Osteocyte (in vitro differentiated cells): ENCODE measurements at regions not wholly inside any gene's neighbourhood (a gene's known extent, or its start where the extent isn't known, plus 50 kb on each side); places are given as distances from the start of the nearest gene placed in this dataset.

Source experiments
- DNase-seq: peaks from one replicate; pipeline ENCODE4 v3.0.0; 2021; ENCODE audit warnings: mixed read lengths; ENCODE audit not compliant: unreplicated experiment; ENCODE audit errors: extremely low spot score
- H3K27ac Mint-ChIP-seq: one replicate; pipeline ENCODE4 v1.8.0; 2021; ENCODE audit warnings: mild to moderate bottlenecking, mixed read lengths; ENCODE audit not compliant: unreplicated experiment
- H3K27me3 Mint-ChIP-seq: one replicate; pipeline ENCODE4 v1.8.0; 2021; ENCODE audit warnings: mixed read lengths; ENCODE audit not compliant: unreplicated experiment
- H3K36me3 Mint-ChIP-seq: one replicate; pipeline ENCODE4 v1.8.0; 2021; ENCODE audit warnings: mixed read lengths; ENCODE audit not compliant: unreplicated experiment
- H3K4me1 Mint-ChIP-seq: one replicate; pipeline ENCODE4 v1.8.0; 2021; ENCODE audit warnings: mixed read lengths; ENCODE audit not compliant: unreplicated experiment
- H3K4me3 Mint-ChIP-seq: one replicate; pipeline ENCODE4 v1.8.0; 2021; ENCODE audit warnings: mild to moderate bottlenecking, moderate library complexity, mixed read lengths; ENCODE audit not compliant: unreplicated experiment
- H3K9me3 Mint-ChIP-seq: one replicate; pipeline ENCODE4 v1.8.0; 2021; ENCODE audit warnings: mixed read lengths; ENCODE audit not compliant: unreplicated experiment
- CTCF ChIP-seq: fragments of 200-600 bp; sonication (generic); IDR thresholded peaks from 2 replicates; pipeline ENCODE4 v1.5.0; 2021; ENCODE audit warnings: antibody characterized with exemption, mild to moderate bottlenecking, moderate library complexity

GRCh38 chr13:73782450-73783449 lies 351.5 kb downstream of the KLF12 start:
- Mint-ChIP-seq H3K4me1 (peaks cover 19% of the 10 kb centered on the region), H3K9me3 (no peaks in the 10 kb centered on the region), H3K27ac (no peak overlapping the region), H3K4me3 (no peak overlapping the region), H3K36me3 (peaks cover 7% of the 10 kb centered on the region), H3K27me3 (no peaks in the 10 kb centered on the region)
- TF ChIP-seq CTCF, result no peak
- no peak for DNase-seq

- H3K9me3 Mint-ChIP-seq, result no peaks in the 10 kb centered on the region
- DNase-seq, result no peak
- no peak for TF ChIP-seq CTCF
- peak overlapping the region; percentile 57 for H3K27ac Mint-ChIP-seq
- H3K36me3 Mint-ChIP-seq, result peaks cover 13% of the 10 kb centered on the region
- no peaks in the 10 kb centered on the region for H3K27me3 Mint-ChIP-seq
- H3K4me3 Mint-ChIP-seq, result no peak overlapping the region
- H3K4me1 Mint-ChIP-seq, result peaks cover 19% of the 10 kb centered on the region
Observed at GRCh38 chr13:73781384-73781783, 352.8 kb downstream of the KLF12 start.

GRCh38 chr13:73779881-73780280 lies 354.3 kb downstream of the KLF12 start:
- Mint-ChIP-seq H3K4me1 (peaks cover 19% of the 10 kb centered on the region), H3K4me3 (no peak overlapping the region), H3K27ac (no peak overlapping the region), H3K9me3 (no peaks in the 10 kb centered on the region), H3K36me3 (peaks cover 13% of the 10 kb centered on the region), H3K27me3 (no peaks in the 10 kb centered on the region)
- no peak for DNase-seq
- TF ChIP-seq CTCF, result no peak

GRCh38 chr13:73778242-73778864 lies 355.9 kb downstream of the KLF12 start:
- DNase-seq, result no peak
- H3K4me3 Mint-ChIP-seq, result no peak overlapping the region
- no peak for TF ChIP-seq CTCF
- peaks cover 19% of the 10 kb centered on the region for H3K4me1 Mint-ChIP-seq
- H3K36me3 Mint-ChIP-seq, result peaks cover 16% of the 10 kb centered on the region
- no peak overlapping the region for H3K27ac Mint-ChIP-seq
- no peaks in the 10 kb centered on the region for H3K9me3 Mint-ChIP-seq
- no peaks in the 10 kb centered on the region for H3K27me3 Mint-ChIP-seq

GRCh38 chr13:73777134-73777533 lies 357.1 kb downstream of the KLF12 start:
- H3K36me3 Mint-ChIP-seq, result peaks cover 18% of the 10 kb centered on the region
- H3K27ac Mint-ChIP-seq, result no peak overlapping the region
- no peak overlapping the region for H3K4me3 Mint-ChIP-seq
- no peak for DNase-seq
- no peak for TF ChIP-seq CTCF
- no peaks in the 10 kb centered on the region for H3K27me3 Mint-ChIP-seq
- peaks cover 19% of the 10 kb centered on the region for H3K4me1 Mint-ChIP-seq
- no peaks in the 10 kb centered on the region for H3K9me3 Mint-ChIP-seq
